ENCODE measurements at regions not wholly inside any gene's neighbourhood (a gene's known extent, or its start where the extent isn't known, plus 50 kb on each side); places are given as distances from the start of the nearest gene placed in this dataset.

GRCh38 chr12:93195511-93195910 is 182.2 kb upstream of the NUDT4 start:
- TF ChIP-seq CTCF (IDR thresholded peaks at IDR 0.05) (no peak), POLR2A (IDR thresholded peaks at IDR 0.05) (no peak)

Data from ovary (tissue), 3 donors.